ENCODE measurements at regions not wholly inside any gene's neighbourhood (a gene's known extent, or its start where the extent isn't known, plus 50 kb on each side); places are given as distances from the start of the nearest gene placed in this dataset.
A peak's percentile ranks its signal among the peaks of the same experiment; 100 is the strongest.
"Not testable (repeated sequence)": the region's sequence is repeated elsewhere in the genome, so short reads cannot be mapped to it uniquely, and the experiment has no call there.

- no peak for DNase-seq
These were observed 484.9 kb downstream of the COL12A1 start for GRCh38 chr6:74720923-74721322.

GRCh38 chr6:74717591-74717990 is 488.3 kb downstream of the COL12A1 start:
- no peak for DNase-seq

GRCh38 chr6:74715355-74716085 is 490.3 kb downstream of the COL12A1 start:
- DNase-seq, result peak in 1 of 3 donors; percentile 30

- no peak for DNase-seq
These were observed 491.9 kb downstream of the COL12A1 start for GRCh38 chr6:74713941-74714340.

GRCh38 chr6:74705451-74705850 is 500.4 kb downstream of the COL12A1 start:
- DNase-seq, result no peak

GRCh38 chr6:74704540-74704939 is 501.3 kb downstream of the COL12A1 start:
- DNase-seq, result not testable (repeated sequence)

- DNase-seq, result peak in 1 of 3 donors; percentile 21
These were observed 515.5 kb downstream of the COL12A1 start for GRCh38 chr6:74690365-74690764.

- peak in 2 of 3 donors; percentile 49 to 66 for DNase-seq
These were observed 516.3 kb downstream of the COL12A1 start for GRCh38 chr6:74689601-74690000.

GRCh38 chr6:74677463-74677862 is 528.4 kb downstream of the COL12A1 start:
- DNase-seq, result no peak

GRCh38 chr6:74676906-74677305 is 528.9 kb downstream of the COL12A1 start:
- DNase-seq, result no peak

GRCh38 chr6:74674377-74674776 is 531.5 kb downstream of the COL12A1 start:
- no peak for DNase-seq

GRCh38 chr6:74671558-74672025 is 534.3 kb downstream of the COL12A1 start:
- peak in 1 of 3 donors; percentile 93 for DNase-seq

GRCh38 chr6:74658391-74658790 is 547.5 kb downstream of the COL12A1 start:
- no peak for DNase-seq

- DNase-seq, result no peak
These were observed 547.9 kb downstream of the COL12A1 start for GRCh38 chr6:74657931-74658330.

- peak in 1 of 3 donors; percentile 30 for DNase-seq
These were observed 548.8 kb downstream of the COL12A1 start for GRCh38 chr6:74657011-74657410.

GRCh38 chr6:74656453-74656852 is 549.4 kb downstream of the COL12A1 start:
- no peak for DNase-seq

- DNase-seq, result no peak
These were observed 551.6 kb downstream of the COL12A1 start for GRCh38 chr6:74654296-74654695.

GRCh38 chr6:74651948-74652842 is 553.7 kb downstream of the COL12A1 start:
- peak in 2 of 3 donors; percentile 23 to 46 for DNase-seq

- DNase-seq, result no peak
These were observed 555.2 kb downstream of the COL12A1 start for GRCh38 chr6:74650668-74651067.

GRCh38 chr6:74646461-74646860 is 559.4 kb downstream of the COL12A1 start:
- DNase-seq, result no peak

GRCh38 chr6:74645108-74645849 is 560.6 kb downstream of the COL12A1 start:
- DNase-seq, result no peak

- no peak for DNase-seq
These were observed 563.8 kb downstream of the COL12A1 start for GRCh38 chr6:74642101-74642500.
